ENCODE measurements at regions not wholly inside any gene's neighbourhood (a gene's known extent, or its start where the extent isn't known, plus 50 kb on each side); places are given as distances from the start of the nearest gene placed in this dataset.

- Histone ChIP-seq H3K27ac (replicated peaks) (no peak overlapping the region), H3K4me3 (no peak overlapping the region), H3K4me1 (no peaks in the 10 kb centered on the region), H3K27me3 (ENCODE audit: low read depth) (no peaks in the 10 kb centered on the region), H3K9me3 (replicated peaks) (no peaks in the 10 kb centered on the region), H3K36me3 (no peaks in the 10 kb centered on the region)
- TF ChIP-seq CTCF (IDR thresholded peaks at IDR 0.05; ENCODE audit: borderline replicate concordance) = no peak
- no peak for DNase-seq
- intact Hi-C loops (cut with micrococcal nuclease) = no loop called here
These were observed 206.6 kb downstream of the TFAP2B start for GRCh38 chr6:51025082-51025777.

- H3K27ac ChIP-seq (replicated peaks) = no peak overlapping the region
- H3K9me3 ChIP-seq (replicated peaks) = peaks cover 4% of the 10 kb centered on the region
- H3K36me3 ChIP-seq = no peaks in the 10 kb centered on the region
- intact Hi-C loops (cut with micrococcal nuclease) = no loop called here
- DNase-seq = no peak
- no peaks in the 10 kb centered on the region for H3K4me1 ChIP-seq
- TF ChIP-seq CTCF (IDR thresholded peaks at IDR 0.05; ENCODE audit: borderline replicate concordance) = no peak
- no peaks in the 10 kb centered on the region for H3K27me3 ChIP-seq (ENCODE audit: low read depth)
- H3K4me3 ChIP-seq = no peak overlapping the region
These were observed 208.8 kb downstream of the TFAP2B start for GRCh38 chr6:51027283-51028065.

- no peak overlapping the region for H3K4me3 ChIP-seq
- DNase-seq = no peak
- no peaks in the 10 kb centered on the region for H3K4me1 ChIP-seq
- H3K36me3 ChIP-seq = no peaks in the 10 kb centered on the region
- H3K27ac ChIP-seq (replicated peaks) = no peak overlapping the region
- H3K27me3 ChIP-seq (ENCODE audit: low read depth) = no peaks in the 10 kb centered on the region
- TF ChIP-seq CTCF (IDR thresholded peaks at IDR 0.05; ENCODE audit: borderline replicate concordance) = no peak
- H3K9me3 ChIP-seq (replicated peaks) = peaks cover 11% of the 10 kb centered on the region
- intact Hi-C loops (cut with micrococcal nuclease) = no loop called here
These were observed 209.6 kb downstream of the TFAP2B start for GRCh38 chr6:51028276-51028675.

- intact Hi-C loops (cut with micrococcal nuclease) = no loop called here
- Histone ChIP-seq H3K4me1 (no peaks in the 10 kb centered on the region), H3K27me3 (ENCODE audit: low read depth) (no peaks in the 10 kb centered on the region), H3K27ac (replicated peaks) (no peak overlapping the region), H3K4me3 (no peak overlapping the region), H3K36me3 (no peaks in the 10 kb centered on the region), H3K9me3 (replicated peaks) (peaks cover 14% of the 10 kb centered on the region)
- DNase-seq = no peak
- no peak for TF ChIP-seq CTCF (IDR thresholded peaks at IDR 0.05; ENCODE audit: borderline replicate concordance)
These were observed 210.9 kb downstream of the TFAP2B start for GRCh38 chr6:51029561-51029960.

GRCh38 chr6:51045548-51045947 is 226.9 kb downstream of the TFAP2B start:
- H3K27ac ChIP-seq (replicated peaks) = no peak overlapping the region

More at GRCh38 chr6:51045548-51045947, 226.9 kb downstream of the TFAP2B start:
- H3K9me3 ChIP-seq (replicated peaks) = no peaks in the 10 kb centered on the region
- DNase-seq = no peak
- no peaks in the 10 kb centered on the region for H3K36me3 ChIP-seq
- H3K4me1 ChIP-seq = no peaks in the 10 kb centered on the region
- no peaks in the 10 kb centered on the region for H3K27me3 ChIP-seq (ENCODE audit: low read depth)
- intact Hi-C loops (cut with micrococcal nuclease) = no loop called here
- TF ChIP-seq CTCF (IDR thresholded peaks at IDR 0.05; ENCODE audit: borderline replicate concordance) = no peak
- H3K4me3 ChIP-seq = no peak overlapping the region
